ENCODE measurements at regions not wholly inside any gene's neighbourhood (a gene's known extent, or its start where the extent isn't known, plus 50 kb on each side); places are given as distances from the start of the nearest gene placed in this dataset.

DNA sequence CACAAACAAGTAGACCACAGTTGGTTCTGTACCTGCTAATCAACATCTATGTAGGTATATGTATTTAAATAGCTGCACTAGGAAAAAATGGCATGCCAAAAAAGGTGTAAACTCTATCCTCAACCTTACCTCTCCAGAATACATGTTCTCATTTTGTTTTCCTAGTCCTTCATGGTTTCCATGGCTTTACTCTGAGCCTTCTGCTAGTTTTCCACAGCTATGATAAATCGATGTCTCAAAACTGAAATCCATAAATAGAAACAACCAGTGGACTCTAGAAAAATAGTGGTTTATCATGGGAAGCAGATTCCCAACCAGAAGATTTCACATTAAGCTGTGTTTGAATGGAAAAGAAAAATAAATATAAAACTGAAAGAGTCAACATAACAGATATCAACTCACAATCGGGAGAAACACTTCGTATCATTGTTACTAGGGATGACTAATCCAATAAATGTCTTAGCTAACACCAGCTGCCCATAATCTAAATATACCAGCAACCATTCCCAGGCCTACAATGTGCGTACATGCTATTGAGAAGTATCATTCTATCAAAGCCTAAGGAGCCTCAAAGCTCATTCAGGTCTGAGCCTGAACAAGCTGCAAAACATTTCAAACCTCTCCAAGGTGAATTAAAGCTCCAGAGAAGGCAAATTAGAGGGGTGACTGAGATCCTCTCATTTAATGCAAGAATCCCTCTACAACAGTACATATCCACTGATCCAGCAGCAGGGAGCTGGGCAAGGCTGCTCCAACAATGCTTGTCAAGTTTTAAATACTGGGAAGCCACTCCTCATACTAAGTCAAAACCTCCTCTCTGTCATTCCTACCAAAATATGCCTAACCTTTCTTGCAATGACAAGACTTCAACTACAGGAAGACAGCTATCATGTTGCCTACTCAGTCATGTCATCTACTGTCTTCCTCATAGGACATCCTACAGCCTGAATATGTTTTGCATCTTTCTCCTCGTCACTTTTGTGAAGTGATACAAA lies 90.2 kb downstream of the KCTD12 start:
- no peak for DNase-seq (ENCODE audit: low spot score)

GRCh38 chr13:76792731-76793347 lies 93.4 kb downstream of the KCTD12 start:
- DNase-seq (ENCODE audit: low spot score) = no peak

- no peak for DNase-seq (ENCODE audit: low spot score)
Observed at GRCh38 chr13:76790980-76791819, 95.0 kb downstream of the KCTD12 start.

DNA sequence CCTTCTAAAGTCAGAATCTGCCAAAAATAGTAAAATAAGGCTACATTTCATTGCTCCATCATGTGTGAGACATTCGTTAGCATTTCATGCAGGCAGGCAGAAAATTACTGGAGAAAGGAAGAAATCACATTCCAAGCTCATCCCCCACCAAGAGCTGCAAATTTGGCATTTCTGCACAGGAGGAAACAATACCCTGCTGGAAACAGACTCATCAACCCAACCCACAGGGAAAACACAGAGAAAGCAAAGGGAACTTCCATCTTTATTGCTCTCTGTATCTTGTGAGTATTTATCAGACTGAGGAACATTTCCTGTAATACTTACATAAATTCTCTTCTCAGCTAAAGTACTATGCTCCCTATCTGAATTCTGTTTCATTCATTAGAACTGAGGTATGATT lies 95.7 kb downstream of the KCTD12 start:
- DNase-seq (ENCODE audit: low spot score) = no peak

DNA sequence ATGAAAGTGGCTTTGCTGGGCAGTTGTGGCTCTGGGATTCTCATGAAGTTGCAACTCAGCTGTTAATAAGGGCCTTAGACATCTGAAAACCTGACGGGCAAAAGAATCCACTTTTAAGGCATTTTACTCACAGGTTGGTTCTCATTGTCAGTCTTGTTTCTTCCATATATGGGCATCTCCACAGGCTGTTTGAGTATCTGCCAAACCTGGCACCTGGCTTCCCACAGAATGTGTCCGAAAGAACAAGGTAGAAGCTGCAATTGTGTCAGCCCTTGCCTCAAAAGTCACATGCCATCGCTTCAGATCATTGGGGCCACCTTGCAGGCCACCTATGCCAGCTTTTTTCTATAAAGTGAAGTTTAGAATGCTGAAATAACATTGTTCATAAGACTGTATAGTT lies 102.4 kb downstream of the KCTD12 start:
- no peak for DNase-seq (ENCODE audit: low spot score)

GRCh38 chr13:76778853-76779252 lies 107.4 kb downstream of the KCTD12 start:
- DNase-seq (ENCODE audit: low spot score) = no peak

DNA sequence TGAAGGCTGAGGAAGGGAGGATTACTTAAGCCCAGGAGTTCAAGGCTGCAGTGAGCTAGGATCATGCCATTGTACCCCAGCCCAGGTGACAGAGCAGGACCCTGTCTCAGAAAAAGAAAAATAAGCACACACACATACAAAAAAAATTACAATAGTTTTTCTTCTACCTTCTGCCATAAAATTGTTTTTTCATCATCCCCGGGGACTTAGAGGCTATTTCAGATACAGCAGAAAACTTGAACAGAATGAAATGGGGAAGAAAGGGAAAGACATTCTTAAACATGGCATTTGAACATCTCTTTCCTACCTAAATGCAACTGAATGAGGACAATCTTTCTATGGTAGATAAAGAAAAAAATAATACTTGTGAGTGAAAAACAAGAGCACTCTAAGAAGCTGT lies 109.1 kb downstream of the KCTD12 start:
- DNase-seq (ENCODE audit: low spot score) = no peak

- DNase-seq (ENCODE audit: low spot score) = no peak
Observed at GRCh38 chr13:76775088-76775740, 111.0 kb downstream of the KCTD12 start.

GRCh38 chr13:76773448-76774094 lies 112.6 kb downstream of the KCTD12 start:
- no peak for DNase-seq (ENCODE audit: low spot score)

- DNase-seq (ENCODE audit: low spot score) = no peak
Observed at GRCh38 chr13:76772241-76772640, 114.0 kb downstream of the KCTD12 start.

DNA sequence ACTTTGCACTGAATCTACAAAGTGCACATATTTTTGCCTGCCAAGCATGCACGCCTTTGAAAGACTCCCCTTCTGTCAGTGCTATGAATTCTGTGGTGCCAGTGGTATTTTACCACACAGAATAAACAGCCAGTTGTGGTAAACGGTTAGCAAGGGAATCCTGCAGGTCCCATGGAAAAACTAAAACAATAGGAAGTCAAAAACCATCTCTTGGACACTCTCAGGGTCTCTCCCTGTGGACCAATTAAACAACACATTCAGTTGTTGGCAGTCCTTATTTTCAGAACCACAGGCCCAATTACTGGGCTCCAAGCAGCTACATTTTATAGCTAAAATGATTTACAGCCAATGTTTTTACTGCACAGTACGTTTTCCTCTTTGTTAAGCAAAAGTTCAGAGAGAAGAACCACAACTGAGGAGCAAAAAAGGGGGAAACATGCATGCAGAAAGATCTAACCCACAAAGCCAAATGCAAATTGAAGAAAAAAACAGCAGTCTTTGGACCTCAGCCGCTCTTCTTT lies 116.9 kb downstream of the KCTD12 start:
- DNase-seq (ENCODE audit: low spot score) = no peak

DNA sequence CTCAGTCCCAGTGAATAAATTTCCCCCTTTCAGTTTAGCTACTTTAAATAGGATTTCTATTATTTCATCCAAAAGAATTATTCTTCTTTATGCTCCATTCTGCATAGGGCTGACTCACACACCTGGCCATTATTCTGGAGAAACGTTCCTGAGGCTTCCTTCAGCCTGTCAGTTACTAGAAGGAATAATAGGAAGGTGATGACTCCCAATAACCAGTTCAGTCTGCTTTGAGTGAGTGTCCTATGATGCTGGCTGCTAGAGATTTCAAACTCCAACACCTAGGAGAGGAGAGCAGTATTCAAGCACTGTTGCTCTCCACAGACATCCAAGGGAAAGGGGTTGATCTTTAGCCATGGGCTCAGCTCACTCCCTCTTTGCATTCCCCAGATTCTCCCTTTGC lies 117.8 kb downstream of the KCTD12 start:
- no peak for DNase-seq (ENCODE audit: low spot score)

DNA sequence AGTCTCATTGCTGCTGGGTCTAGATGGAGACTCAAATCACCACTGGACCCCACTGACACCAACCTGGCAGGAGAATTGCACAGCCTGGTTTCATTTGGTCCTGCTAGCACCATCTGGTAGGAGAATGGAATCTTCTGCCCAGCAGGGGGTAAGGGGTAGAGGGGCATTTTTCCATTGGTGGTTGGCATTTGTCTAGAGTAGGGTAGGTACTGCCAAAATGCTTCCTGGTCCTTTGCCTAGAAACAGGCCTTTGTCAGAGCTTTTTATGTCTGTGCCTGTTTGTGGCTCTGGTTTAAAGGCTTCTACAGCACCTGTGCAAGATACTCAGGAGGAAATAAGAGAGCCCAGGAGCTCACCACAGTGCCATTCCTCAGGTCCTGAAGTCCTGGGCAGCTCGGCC lies 121.3 kb downstream of the KCTD12 start:
- DNase-seq (ENCODE audit: low spot score) = no peak

GRCh38 chr13:76764429-76764828 lies 121.8 kb downstream of the KCTD12 start:
- no peak for DNase-seq (ENCODE audit: low spot score)

DNA sequence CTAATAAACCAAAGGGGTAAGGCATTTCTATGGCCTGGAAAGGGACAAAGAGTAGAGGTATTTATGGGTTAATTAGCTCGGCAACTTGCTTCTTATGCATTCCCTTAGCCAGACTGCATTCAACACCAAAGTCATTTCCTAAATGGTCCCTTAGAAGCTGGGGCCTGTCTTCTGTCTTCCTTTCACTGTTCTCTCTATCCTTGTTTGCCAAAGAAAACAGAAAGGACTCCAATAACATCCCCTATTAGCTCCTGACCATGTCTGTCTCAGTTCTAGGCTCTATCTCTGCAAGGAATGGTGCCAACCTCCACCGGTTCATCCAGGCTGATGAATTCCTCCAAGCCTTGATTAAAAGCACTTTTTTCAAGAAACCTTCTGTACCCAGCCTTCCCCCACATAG lies 123.5 kb downstream of the KCTD12 start:
- DNase-seq (ENCODE audit: low spot score) = no peak

DNA sequence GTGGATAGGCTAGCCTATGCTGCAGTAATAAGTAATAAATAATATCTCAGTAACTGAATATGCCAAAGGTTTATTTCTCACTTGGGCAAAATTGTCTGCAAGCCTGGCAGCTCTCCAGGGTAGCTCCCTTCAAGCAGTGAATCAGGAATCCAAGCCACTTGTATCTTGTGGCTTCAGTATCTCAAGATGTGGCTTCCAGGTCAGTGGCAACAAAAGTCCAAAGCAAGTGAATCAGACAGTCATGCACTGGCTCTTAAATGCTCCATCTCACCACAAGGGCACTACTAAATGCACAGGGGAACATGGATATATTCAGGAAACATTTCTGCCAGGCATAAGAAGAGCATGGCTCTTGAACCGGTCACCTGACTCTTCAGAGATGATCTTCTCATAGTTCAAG lies 126.3 kb downstream of the KCTD12 start:
- no peak for DNase-seq (ENCODE audit: low spot score)

- DNase-seq (ENCODE audit: low spot score) = no peak
Observed at GRCh38 chr13:76758738-76759137, 127.5 kb downstream of the KCTD12 start.

GRCh38 chr13:76758257-76758656 lies 127.9 kb downstream of the KCTD12 start:
- no peak for DNase-seq (ENCODE audit: low spot score)

- no peak for DNase-seq (ENCODE audit: low spot score)
Observed at GRCh38 chr13:76756451-76756850, 129.8 kb downstream of the KCTD12 start.

DNA sequence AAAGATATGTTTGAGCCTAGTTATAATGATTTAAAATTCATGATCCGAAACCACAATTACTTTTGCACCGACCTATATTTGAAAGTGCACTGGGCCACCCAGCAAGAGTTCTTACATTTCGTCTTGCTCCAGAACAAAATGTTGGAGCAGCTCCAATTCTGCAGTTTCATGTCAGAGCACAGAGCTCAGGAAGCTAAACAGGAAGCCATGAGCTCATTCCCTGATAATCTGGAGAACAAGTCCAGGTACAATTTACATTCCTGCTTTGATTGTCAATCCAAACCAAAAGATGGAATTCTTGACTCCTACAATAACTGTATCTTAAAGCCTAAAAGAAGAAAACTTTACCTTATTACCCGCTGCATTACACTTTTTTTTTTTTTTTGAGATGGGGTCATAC lies 131.8 kb downstream of the KCTD12 start:
- no peak for DNase-seq (ENCODE audit: low spot score)

GRCh38 chr13:76751278-76751677 lies 134.9 kb downstream of the KCTD12 start:
- no peak for DNase-seq (ENCODE audit: low spot score)
